Right cardiac atrium (tissue), 5 donors: ENCODE measurements at regions not wholly inside any gene's neighbourhood (a gene's known extent, or its start where the extent isn't known, plus 50 kb on each side); places are given as distances from the start of the nearest gene placed in this dataset.
A peak's percentile ranks its signal among the peaks of the same experiment; 100 is the strongest.
"Not testable (repeated sequence)": the region's sequence is repeated elsewhere in the genome, so short reads cannot be mapped to it uniquely, and the experiment has no call there.

Experiments used
- ATAC-seq, 2 donors: fragments of 200-7000 bp; cut with Tn5 transposase; one replicate each; pipeline versions ENCODE4 v1.8.0 to v1.9.1; 2020; ENCODE audit warnings: moderate library complexity in 2 of 2, mild to moderate bottlenecking in 1 of 2
- DNase-seq, 3 donors: peaks; one replicate each; pipeline ENCODE4 v3.0.0-alpha.2; 2020
- H3K27ac ChIP-seq: one replicate; pipeline ENCODE4 v1.5.1; 2013; ENCODE audit warnings: mild to moderate bottlenecking, low read length, control low read depth, moderate library complexity
- H3K27me3 ChIP-seq: one replicate; pipeline ENCODE4 v1.6.1; 2013; ENCODE audit not compliant: control insufficient read depth, insufficient read depth
- H3K4me1 ChIP-seq: one replicate; pipeline ENCODE4 v1.6.1; 2013; ENCODE audit warnings: low read length; ENCODE audit not compliant: control insufficient read depth, insufficient read depth
- H3K4me3 ChIP-seq: one replicate; pipeline ENCODE4 v1.5.1; 2013; ENCODE audit warnings: low read length, control low read depth
- H3K9me3 ChIP-seq: one replicate; pipeline ENCODE4 v1.6.1; 2013; ENCODE audit warnings: low read length; ENCODE audit not compliant: control insufficient read depth
- WGBS: extraction: QIAGEN DNeasy Blood & Tissue Kit; methylation state at CpG from one replicate; pipeline ENCODE4 v1.1.7; 2013; 5-methylcytosine and 5-hydroxymethylcytosine counted together
- intact Hi-C, 4 donors: fragments of 100-400 bp; cut with DNase I; formaldehyde crosslinking; loops; one replicate each; pipeline versions ENCODE4 v1.11.0 to v1.14.0; 2022 to 2023
- donor health status: healthy with polysubstance abuse.
- donor health status: DM: no; HTN: yes; CAD: no.
- donor health status: DM: no; HTN: no; CAD: no.
- donor health status: DM: no; HTN: yes; CAD: no; lungs with severe emphysema.
- donor health status: DM: yes; HTN: yes; CAD: no.

GRCh38 chr4:49154308-49155103 is 168.4 kb downstream of the CWH43 start:
- WGBS, result 59% methylated on average over 11 of the region's 11 CpGs
- H3K4me3 ChIP-seq, H3K27ac ChIP-seq, H3K27me3 ChIP-seq, H3K4me1 ChIP-seq, DNase-seq, H3K9me3 ChIP-seq, intact Hi-C loops: not testable (repeated sequence)
- ATAC-seq, result peak; percentile 86 to 88

GRCh38 chr4:49155270-49155669 is 169.2 kb downstream of the CWH43 start:
- H3K4me1 ChIP-seq, ATAC-seq, H3K9me3 ChIP-seq, H3K27me3 ChIP-seq, H3K27ac ChIP-seq, intact Hi-C loops, DNase-seq, H3K4me3 ChIP-seq: not testable (repeated sequence)
- 75% methylated on average over 7 of the region's 7 CpGs for WGBS

- H3K4me3 ChIP-seq, intact Hi-C loops, DNase-seq, H3K4me1 ChIP-seq, H3K27me3 ChIP-seq, H3K9me3 ChIP-seq, H3K27ac ChIP-seq: not testable (repeated sequence)
- ATAC-seq, result peak; percentile 35 to 54
- WGBS, result 59% methylated on average over 6 of the region's 6 CpGs
Measured at GRCh38 chr4:49156309-49156708, 170.2 kb downstream of the CWH43 start.

- H3K27ac ChIP-seq, H3K9me3 ChIP-seq, ATAC-seq, H3K27me3 ChIP-seq, DNase-seq, H3K4me1 ChIP-seq, intact Hi-C loops, H3K4me3 ChIP-seq: not testable (repeated sequence)
- 46% methylated on average over 2 of the region's 2 CpGs for WGBS
Measured at GRCh38 chr4:49157630-49158029, 171.6 kb downstream of the CWH43 start.

- H3K9me3 ChIP-seq, H3K27ac ChIP-seq, H3K4me1 ChIP-seq, intact Hi-C loops, H3K4me3 ChIP-seq, ATAC-seq, H3K27me3 ChIP-seq: not testable (repeated sequence)
- 79% methylated on average over 23 of the region's 23 CpGs for WGBS
- peak in 1 of 3 donors; percentile 45 for DNase-seq
Measured at GRCh38 chr4:49161111-49161541, 175.1 kb downstream of the CWH43 start.

- ATAC-seq, H3K4me1 ChIP-seq, intact Hi-C loops, H3K9me3 ChIP-seq, H3K4me3 ChIP-seq, H3K27ac ChIP-seq, DNase-seq, H3K27me3 ChIP-seq: not testable (repeated sequence)
- WGBS, result 50% methylated on average over 6 of the region's 6 CpGs
Measured at GRCh38 chr4:49164916-49165315, 178.8 kb downstream of the CWH43 start.

GRCh38 chr4:49177847-49178246 is 191.8 kb downstream of the CWH43 start:
- H3K4me1 ChIP-seq, H3K9me3 ChIP-seq, ATAC-seq, H3K4me3 ChIP-seq, H3K27me3 ChIP-seq, intact Hi-C loops, H3K27ac ChIP-seq: not testable (repeated sequence)
- 74% methylated on average over 8 of the region's 8 CpGs for WGBS
- peak in 1 of 3 donors; percentile 20 for DNase-seq

GRCh38 chr4:49181088-49181487 is 195.0 kb downstream of the CWH43 start:
- H3K4me3 ChIP-seq, DNase-seq, H3K27ac ChIP-seq, ATAC-seq, H3K9me3 ChIP-seq, H3K27me3 ChIP-seq, intact Hi-C loops, H3K4me1 ChIP-seq: not testable (repeated sequence)
- 72% methylated on average over 4 of the region's 4 CpGs for WGBS

GRCh38 chr4:49211396-49212194 is 225.5 kb downstream of the CWH43 start:
- H3K9me3 ChIP-seq, H3K27ac ChIP-seq, H3K27me3 ChIP-seq, intact Hi-C loops, DNase-seq, ATAC-seq, H3K4me3 ChIP-seq, H3K4me1 ChIP-seq: not testable (repeated sequence)
- 49% methylated on average over 11 of the region's 11 CpGs for WGBS

GRCh38 chr4:49213250-49213649 is 227.2 kb downstream of the CWH43 start:
- H3K27me3 ChIP-seq, intact Hi-C loops, H3K9me3 ChIP-seq, ATAC-seq, H3K4me3 ChIP-seq, H3K4me1 ChIP-seq, H3K27ac ChIP-seq, DNase-seq: not testable (repeated sequence)
- WGBS, result 38% methylated on average over 3 of the region's 3 CpGs

- H3K4me1 ChIP-seq, H3K27ac ChIP-seq, H3K9me3 ChIP-seq, H3K4me3 ChIP-seq, ATAC-seq, intact Hi-C loops, H3K27me3 ChIP-seq: not testable (repeated sequence)
- 82% methylated on average over 5 of the region's 5 CpGs for WGBS
- peak in 1 of 3 donors; percentile 46 for DNase-seq
Measured at GRCh38 chr4:49213750-49214149, 227.7 kb downstream of the CWH43 start.
